Thyroid gland (tissue), 4 donors: ENCODE measurements at regions not wholly inside any gene's neighbourhood (a gene's known extent, or its start where the extent isn't known, plus 50 kb on each side); places are given as distances from the start of the nearest gene placed in this dataset.

ENCODE experiments used
- CTCF ChIP-seq, 6 experiments: fragments of 200-600 bp in 3 of 6; fragments of 450-650 bp in 3 of 6; sonication (generic) in 3 of 6; IDR thresholded peaks; one replicate each; pipeline ENCODE4 v1.5.1; 2016 to 2019; ENCODE audit warnings: antibody characterized with exemption in 6 of 6, mild to moderate bottlenecking in 2 of 6, inconsistent platforms in 1 of 6, moderate library complexity in 1 of 6
- POLR2A ChIP-seq, 2 donors: fragments of 450-650 bp; IDR thresholded peaks; one replicate each; pipeline ENCODE4 v1.6.1; 2017; ENCODE audit warnings: antibody characterized with exemption in 2 of 2, mild to moderate bottlenecking in 2 of 2, moderate library complexity in 1 of 2

- TF ChIP-seq CTCF (IDR thresholded peaks at IDR 0.05) = no peak
- no peak for TF ChIP-seq POLR2A (IDR thresholded peaks at IDR 0.05)
Measured at GRCh38 chr9:82670726-82671125, 392.2 kb downstream of the RASEF start.
